ENCODE measurements at regions not wholly inside any gene's neighbourhood (a gene's known extent, or its start where the extent isn't known, plus 50 kb on each side); places are given as distances from the start of the nearest gene placed in this dataset.

- TF ChIP-seq POLR2AphosphoS5 (IDR thresholded peaks at IDR 0.05; ENCODE audit: low read depth, low read length) (no peak), CTCF (IDR thresholded peaks at IDR 0.05) (no peak), TAF1 (IDR thresholded peaks at IDR 0.05; ENCODE audit: borderline replicate concordance, low read depth, low read length) (no peak), MXI1 (IDR thresholded peaks at IDR 0.05; ENCODE audit: low read depth, low read length) (no peak), SMC3 (IDR thresholded peaks at IDR 0.05; ENCODE audit: low read depth, low read length) (no peak)
These were observed 647.2 kb downstream of the LIG4 start for GRCh38 chr13:107568181-107568580.
